ENCODE measurements at regions not wholly inside any gene's neighbourhood (a gene's known extent, or its start where the extent isn't known, plus 50 kb on each side); places are given as distances from the start of the nearest gene placed in this dataset.

DNA sequence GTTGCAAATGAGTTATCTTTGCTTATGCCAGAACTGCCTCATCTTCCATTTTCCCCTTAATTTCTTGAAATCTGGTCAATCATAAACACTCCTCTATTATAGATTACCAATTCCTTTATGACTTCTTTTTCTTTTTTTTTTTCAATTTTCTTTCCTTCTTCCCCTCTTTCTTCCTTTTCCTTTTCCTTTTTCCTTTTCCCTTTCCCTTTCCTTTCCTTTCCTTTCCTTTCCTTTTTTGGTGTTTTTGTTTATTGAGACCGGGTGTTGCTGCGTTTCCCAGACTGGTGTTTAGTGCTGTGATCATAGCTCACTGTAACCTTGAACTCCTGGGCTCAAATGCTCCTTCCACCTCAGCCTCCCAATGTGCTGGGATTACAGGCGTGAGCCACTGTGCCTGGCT, 151.4 kb upstream of the FOXP2 start:
- TF ChIP-seq, protein P1, sequence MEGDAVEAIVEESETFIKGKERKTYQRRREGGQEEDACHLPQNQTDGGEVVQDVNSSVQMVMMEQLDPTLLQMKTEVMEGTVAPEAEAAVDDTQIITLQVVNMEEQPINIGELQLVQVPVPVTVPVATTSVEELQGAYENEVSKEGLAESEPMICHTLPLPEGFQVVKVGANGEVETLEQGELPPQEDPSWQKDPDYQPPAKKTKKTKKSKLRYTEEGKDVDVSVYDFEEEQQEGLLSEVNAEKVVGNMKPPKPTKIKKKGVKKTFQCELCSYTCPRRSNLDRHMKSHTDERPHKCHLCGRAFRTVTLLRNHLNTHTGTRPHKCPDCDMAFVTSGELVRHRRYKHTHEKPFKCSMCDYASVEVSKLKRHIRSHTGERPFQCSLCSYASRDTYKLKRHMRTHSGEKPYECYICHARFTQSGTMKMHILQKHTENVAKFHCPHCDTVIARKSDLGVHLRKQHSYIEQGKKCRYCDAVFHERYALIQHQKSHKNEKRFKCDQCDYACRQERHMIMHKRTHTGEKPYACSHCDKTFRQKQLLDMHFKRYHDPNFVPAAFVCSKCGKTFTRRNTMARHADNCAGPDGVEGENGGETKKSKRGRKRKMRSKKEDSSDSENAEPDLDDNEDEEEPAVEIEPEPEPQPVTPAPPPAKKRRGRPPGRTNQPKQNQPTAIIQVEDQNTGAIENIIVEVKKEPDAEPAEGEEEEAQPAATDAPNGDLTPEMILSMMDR (IDR thresholded peaks at IDR 0.05; ENCODE audit: low read length), result no peak
- no peak for TF ChIP-seq EZH2 (IDR thresholded peaks at IDR 0.05; ENCODE audit: borderline replicate concordance, low read length)
- H3K4me3 ChIP-seq (ENCODE audit: low read depth, low read length, poor library complexity, severe bottlenecking), result no peak overlapping the region
- no peak overlapping the region for H3K4me2 ChIP-seq (ENCODE audit: low read length)
- H3F3A ChIP-seq (ENCODE audit: insufficient read depth, low read length), result no peaks in the 10 kb centered on the region
- no peaks in the 10 kb centered on the region for H3K27me3 ChIP-seq (ENCODE audit: insufficient read depth, low read length)
- no peaks in the 10 kb centered on the region for H3K9me3 ChIP-seq (ENCODE audit: low read length)
- H2AFZ ChIP-seq (ENCODE audit: low read length), result no peak overlapping the region
- H3K36me3 ChIP-seq (ENCODE audit: insufficient read depth, low read length), result no peaks in the 10 kb centered on the region
- no peak overlapping the region for H3K9ac ChIP-seq (ENCODE audit: low read length)
- H3K9me2 ChIP-seq (ENCODE audit: low read depth, low read length), result no peaks in the 10 kb centered on the region
- no peak overlapping the region for H3K27ac ChIP-seq (ENCODE audit: low read depth, low read length, poor library complexity, severe bottlenecking)
- no peaks in the 10 kb centered on the region for H4K20me1 ChIP-seq (ENCODE audit: insufficient read depth, low read length)
- H3K4me1 ChIP-seq (ENCODE audit: insufficient read depth, low read length, severe bottlenecking), result no peaks in the 10 kb centered on the region
- H3K79me2 ChIP-seq (ENCODE audit: insufficient read depth, low read length), result no peaks in the 10 kb centered on the region

- no peaks in the 10 kb centered on the region for H3K9me2 ChIP-seq (ENCODE audit: low read depth, low read length)
- TF ChIP-seq, protein P1 (IDR thresholded peaks at IDR 0.05; ENCODE audit: low read length), result no peak
- TF ChIP-seq EZH2 (IDR thresholded peaks at IDR 0.05; ENCODE audit: borderline replicate concordance, low read length), result no peak
- H3K4me3 ChIP-seq (ENCODE audit: low read depth, low read length, poor library complexity, severe bottlenecking), result no peak overlapping the region
- H2AFZ ChIP-seq (ENCODE audit: low read length), result no peak overlapping the region
- no peaks in the 10 kb centered on the region for H3K36me3 ChIP-seq (ENCODE audit: insufficient read depth, low read length)
- H3K4me1 ChIP-seq (ENCODE audit: insufficient read depth, low read length, severe bottlenecking), result no peaks in the 10 kb centered on the region
- H3K4me2 ChIP-seq (ENCODE audit: low read length), result no peak overlapping the region
- H3K27ac ChIP-seq (ENCODE audit: low read depth, low read length, poor library complexity, severe bottlenecking), result no peak overlapping the region
- H4K20me1 ChIP-seq (ENCODE audit: insufficient read depth, low read length), result no peaks in the 10 kb centered on the region
- no peaks in the 10 kb centered on the region for H3K27me3 ChIP-seq (ENCODE audit: insufficient read depth, low read length)
- no peaks in the 10 kb centered on the region for H3F3A ChIP-seq (ENCODE audit: insufficient read depth, low read length)
- no peak overlapping the region for H3K9ac ChIP-seq (ENCODE audit: low read length)
- H3K9me3 ChIP-seq (ENCODE audit: low read length), result no peaks in the 10 kb centered on the region
- H3K79me2 ChIP-seq (ENCODE audit: insufficient read depth, low read length), result no peaks in the 10 kb centered on the region
Observed at GRCh38 chr7:114255404-114255841, 159.2 kb upstream of the FOXP2 start.

DNA sequence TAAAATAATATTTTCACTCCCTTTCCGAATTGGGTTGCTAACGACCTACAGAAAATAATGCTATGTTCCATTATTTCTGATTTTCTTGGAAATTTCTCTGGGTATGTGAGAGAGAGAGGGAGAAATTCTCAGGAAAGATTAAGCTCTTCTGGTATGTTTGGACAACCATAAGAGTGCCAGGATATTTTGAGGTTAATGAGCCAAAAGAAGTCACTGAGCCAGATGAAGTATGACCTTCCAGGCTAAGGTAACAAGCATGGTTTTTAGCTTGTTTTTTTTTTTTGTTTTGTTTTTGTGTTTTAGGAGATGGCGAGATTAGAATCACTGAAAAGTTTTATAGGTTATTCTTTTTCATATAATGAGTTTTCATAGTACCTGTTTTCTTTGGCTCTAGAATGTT, 171.0 kb upstream of the FOXP2 start:
- H4K20me1 ChIP-seq (ENCODE audit: insufficient read depth, low read length), result no peaks in the 10 kb centered on the region
- no peaks in the 10 kb centered on the region for H3K9me3 ChIP-seq (ENCODE audit: low read length)
- H3K36me3 ChIP-seq (ENCODE audit: insufficient read depth, low read length), result no peaks in the 10 kb centered on the region
- no peak overlapping the region for H3K9ac ChIP-seq (ENCODE audit: low read length)
- H3F3A ChIP-seq (ENCODE audit: insufficient read depth, low read length), result no peaks in the 10 kb centered on the region
- H3K4me3 ChIP-seq (ENCODE audit: low read depth, low read length, poor library complexity, severe bottlenecking), result no peak overlapping the region
- H3K4me1 ChIP-seq (ENCODE audit: insufficient read depth, low read length, severe bottlenecking), result no peaks in the 10 kb centered on the region
- H3K79me2 ChIP-seq (ENCODE audit: insufficient read depth, low read length), result no peaks in the 10 kb centered on the region
- no peaks in the 10 kb centered on the region for H3K9me2 ChIP-seq (ENCODE audit: low read depth, low read length)
- H3K27me3 ChIP-seq (ENCODE audit: insufficient read depth, low read length), result no peaks in the 10 kb centered on the region
- H3K4me2 ChIP-seq (ENCODE audit: low read length), result no peak overlapping the region
- no peak for TF ChIP-seq EZH2 (IDR thresholded peaks at IDR 0.05; ENCODE audit: borderline replicate concordance, low read length)
- TF ChIP-seq, protein P1 (IDR thresholded peaks at IDR 0.05; ENCODE audit: low read length), result no peak
- no peak overlapping the region for H3K27ac ChIP-seq (ENCODE audit: low read depth, low read length, poor library complexity, severe bottlenecking)
- no peak overlapping the region for H2AFZ ChIP-seq (ENCODE audit: low read length)
